ENCODE measurements at regions not wholly inside any gene's neighbourhood (a gene's known extent, or its start where the extent isn't known, plus 50 kb on each side); places are given as distances from the start of the nearest gene placed in this dataset.

GRCh38 chr12:5295151-5295550 is 136.8 kb upstream of the NTF3 start:
- no TSS peak for BruUV-seq (replicated peaks)
- Histone ChIP-seq H3K4me1 (peaks cover 8% of the 10 kb centered on the region), H3K9me3 (0 out of 2 replicates have a peak, but pooled peaks cover 3% of the 10 kb centered on the region), H3K27me3 (replicated peaks; ENCODE audit: control insufficient read depth, insufficient read depth, low read length) (no peaks in the 10 kb centered on the region), H3K36me3 (ENCODE audit: control insufficient read depth, insufficient read depth, low read length) (peaks cover 2% of the 10 kb centered on the region; the same call in 1 of the 2 replicates), H3K4me3 (ENCODE audit: low read depth, low read length) (no peak overlapping the region)
- intact Hi-C loops (cut with micrococcal nuclease; ENCODE audit: unreplicated experiment) = no loop called here
- TF ChIP-seq, protein P1, sequence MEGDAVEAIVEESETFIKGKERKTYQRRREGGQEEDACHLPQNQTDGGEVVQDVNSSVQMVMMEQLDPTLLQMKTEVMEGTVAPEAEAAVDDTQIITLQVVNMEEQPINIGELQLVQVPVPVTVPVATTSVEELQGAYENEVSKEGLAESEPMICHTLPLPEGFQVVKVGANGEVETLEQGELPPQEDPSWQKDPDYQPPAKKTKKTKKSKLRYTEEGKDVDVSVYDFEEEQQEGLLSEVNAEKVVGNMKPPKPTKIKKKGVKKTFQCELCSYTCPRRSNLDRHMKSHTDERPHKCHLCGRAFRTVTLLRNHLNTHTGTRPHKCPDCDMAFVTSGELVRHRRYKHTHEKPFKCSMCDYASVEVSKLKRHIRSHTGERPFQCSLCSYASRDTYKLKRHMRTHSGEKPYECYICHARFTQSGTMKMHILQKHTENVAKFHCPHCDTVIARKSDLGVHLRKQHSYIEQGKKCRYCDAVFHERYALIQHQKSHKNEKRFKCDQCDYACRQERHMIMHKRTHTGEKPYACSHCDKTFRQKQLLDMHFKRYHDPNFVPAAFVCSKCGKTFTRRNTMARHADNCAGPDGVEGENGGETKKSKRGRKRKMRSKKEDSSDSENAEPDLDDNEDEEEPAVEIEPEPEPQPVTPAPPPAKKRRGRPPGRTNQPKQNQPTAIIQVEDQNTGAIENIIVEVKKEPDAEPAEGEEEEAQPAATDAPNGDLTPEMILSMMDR (IDR thresholded peaks at IDR 0.05; ENCODE audit: insufficient read depth in 1 of 2, low read depth in 1 of 2, low read length in 1 of 2, severe bottlenecking in 1 of 2, unreplicated experiment in 1 of 2) = no peak
- Mint-ChIP-seq H3K27me3 (ENCODE audit: insufficient read depth, unreplicated experiment) (no peaks in the 10 kb centered on the region), H3K4me1 (ENCODE audit: low read depth, unreplicated experiment) (peaks cover 6% of the 10 kb centered on the region), H3K4me3 (ENCODE audit: unreplicated experiment) (no peak overlapping the region), H3K9me3 (ENCODE audit: unreplicated experiment) (peaks cover 10% of the 10 kb centered on the region), H3K27ac (ENCODE audit: unreplicated experiment) (no peak overlapping the region), H3K36me3 (ENCODE audit: insufficient read depth, unreplicated experiment) (peaks cover 15% of the 10 kb centered on the region)
- no peak for DNase-seq
- ChIA-PET POLR2A (no interaction called here), CTCF (no interaction called here)

- Mint-ChIP-seq H3K27ac (ENCODE audit: unreplicated experiment) (no peak overlapping the region), H3K9me3 (ENCODE audit: unreplicated experiment) (peaks cover 10% of the 10 kb centered on the region), H3K4me1 (ENCODE audit: low read depth, unreplicated experiment) (peaks cover 3% of the 10 kb centered on the region), H3K4me3 (ENCODE audit: unreplicated experiment) (no peak overlapping the region), H3K27me3 (ENCODE audit: insufficient read depth, unreplicated experiment) (no peaks in the 10 kb centered on the region), H3K36me3 (ENCODE audit: insufficient read depth, unreplicated experiment) (peaks cover 11% of the 10 kb centered on the region)
- no peaks in the 10 kb centered on the region for H3K27me3 ChIP-seq (replicated peaks; ENCODE audit: control insufficient read depth, insufficient read depth, low read length)
- intact Hi-C loops (cut with micrococcal nuclease; ENCODE audit: unreplicated experiment) = no loop called here
- H3K9me3 ChIP-seq = 0 out of 2 replicates have a peak, but pooled peaks cover 3% of the 10 kb centered on the region
- no peak overlapping the region for H3K4me3 ChIP-seq (ENCODE audit: low read depth, low read length)
- peaks cover 7% of the 10 kb centered on the region for H3K4me1 ChIP-seq
- TF ChIP-seq, protein P1 (IDR thresholded peaks at IDR 0.05; ENCODE audit: insufficient read depth in 1 of 2, low read depth in 1 of 2, low read length in 1 of 2, severe bottlenecking in 1 of 2, unreplicated experiment in 1 of 2) = no peak
- no peak for DNase-seq
- POLR2A ChIA-PET = interaction anchor here (0.5 kb wide), 1 partner anchor 793 kb away, joined by 3 read pairs; no protein-coding TSS in a partner anchor
- peaks cover 2% of the 10 kb centered on the region; the same call in 1 of the 2 replicates for H3K36me3 ChIP-seq (ENCODE audit: control insufficient read depth, insufficient read depth, low read length)
- no TSS peak for BruUV-seq (replicated peaks)
- CTCF ChIA-PET = interaction anchor here (0.6 kb wide), 1 partner anchor 128 kb away, joined by 7 read pairs; no protein-coding TSS in a partner anchor
Measured at GRCh38 chr12:5295996-5296395, 135.9 kb upstream of the NTF3 start.

- BruUV-seq (replicated peaks) = no TSS peak
- no peak overlapping the region for H3K27ac Mint-ChIP-seq (ENCODE audit: unreplicated experiment)
- intact Hi-C loops (cut with micrococcal nuclease; ENCODE audit: unreplicated experiment) = no loop called here
- H3K27me3 Mint-ChIP-seq (ENCODE audit: insufficient read depth, unreplicated experiment) = no peaks in the 10 kb centered on the region
- Histone ChIP-seq H3K9me3 (no peaks in the 10 kb centered on the region), H3K4me1 (peaks cover 16% of the 10 kb centered on the region), H3K27me3 (replicated peaks; ENCODE audit: control insufficient read depth, insufficient read depth, low read length) (no peaks in the 10 kb centered on the region), H3K4me3 (ENCODE audit: low read depth, low read length) (no peak overlapping the region), H3K36me3 (ENCODE audit: control insufficient read depth, insufficient read depth, low read length) (no peaks in the 10 kb centered on the region)
- ChIA-PET POLR2A (no interaction called here), CTCF (no interaction called here)
- TF ChIP-seq, protein P1 (IDR thresholded peaks at IDR 0.05; ENCODE audit: insufficient read depth in 1 of 2, low read depth in 1 of 2, low read length in 1 of 2, severe bottlenecking in 1 of 2, unreplicated experiment in 1 of 2) = no peak
- H3K4me1 Mint-ChIP-seq (ENCODE audit: low read depth, unreplicated experiment) = peaks cover 12% of the 10 kb centered on the region
- no peaks in the 10 kb centered on the region for H3K36me3 Mint-ChIP-seq (ENCODE audit: insufficient read depth, unreplicated experiment)
- peaks cover 21% of the 10 kb centered on the region for H3K9me3 Mint-ChIP-seq (ENCODE audit: unreplicated experiment)
- H3K4me3 Mint-ChIP-seq (ENCODE audit: unreplicated experiment) = no peak overlapping the region
- no peak for DNase-seq
Measured at GRCh38 chr12:5301539-5301938, 130.4 kb upstream of the NTF3 start.
